MM.1S (cell line): ENCODE measurements at regions not wholly inside any gene's neighbourhood (a gene's known extent, or its start where the extent isn't known, plus 50 kb on each side); places are given as distances from the start of the nearest gene placed in this dataset.

ENCODE experiments used
- EZH2 ChIP-seq: fragments of 300-600 bp; sonication (generic); optimal IDR thresholded peaks from 2 replicates; pipeline ENCODE3; 2017; ENCODE audit warnings: low read depth, mild to moderate bottlenecking, antibody characterized with exemption, low read length, mixed read lengths
- EZH2phosphoT487 ChIP-seq: fragments of 300-600 bp; sonication (generic); IDR thresholded peaks from 2 replicates; pipeline ENCODE4 v1.6.1; 2018; ENCODE audit warnings: antibody characterized with exemption, low read length
- TF ChIP-seq, protein P1 (sequence below): fragments of 300-600 bp; sonication (generic); IDR thresholded peaks from 2 replicates; pipeline ENCODE4 v1.5.1; 2016; ENCODE audit warnings: antibody characterized with exemption, low read length, mixed read lengths

DNA sequence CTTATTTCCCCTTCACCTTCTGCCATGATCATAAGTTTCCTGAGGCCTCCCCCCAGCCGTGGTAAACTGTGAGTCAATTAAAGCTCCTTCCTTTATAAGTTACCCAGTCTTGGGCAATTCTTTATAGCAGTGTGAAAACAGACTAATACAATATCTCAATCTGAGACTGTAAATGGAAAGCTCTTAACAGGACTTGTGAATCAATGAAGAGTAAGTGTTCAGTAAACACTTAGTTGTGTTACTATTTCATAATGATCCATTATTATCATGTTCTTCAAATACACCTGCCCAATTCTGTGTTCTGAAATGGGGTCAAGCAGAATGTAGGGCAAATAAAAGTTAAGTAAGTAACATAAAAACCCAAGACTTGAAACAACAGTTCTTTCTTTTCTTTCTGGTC, 266.2 kb downstream of the TENT5A start:
- TF ChIP-seq, protein P1, sequence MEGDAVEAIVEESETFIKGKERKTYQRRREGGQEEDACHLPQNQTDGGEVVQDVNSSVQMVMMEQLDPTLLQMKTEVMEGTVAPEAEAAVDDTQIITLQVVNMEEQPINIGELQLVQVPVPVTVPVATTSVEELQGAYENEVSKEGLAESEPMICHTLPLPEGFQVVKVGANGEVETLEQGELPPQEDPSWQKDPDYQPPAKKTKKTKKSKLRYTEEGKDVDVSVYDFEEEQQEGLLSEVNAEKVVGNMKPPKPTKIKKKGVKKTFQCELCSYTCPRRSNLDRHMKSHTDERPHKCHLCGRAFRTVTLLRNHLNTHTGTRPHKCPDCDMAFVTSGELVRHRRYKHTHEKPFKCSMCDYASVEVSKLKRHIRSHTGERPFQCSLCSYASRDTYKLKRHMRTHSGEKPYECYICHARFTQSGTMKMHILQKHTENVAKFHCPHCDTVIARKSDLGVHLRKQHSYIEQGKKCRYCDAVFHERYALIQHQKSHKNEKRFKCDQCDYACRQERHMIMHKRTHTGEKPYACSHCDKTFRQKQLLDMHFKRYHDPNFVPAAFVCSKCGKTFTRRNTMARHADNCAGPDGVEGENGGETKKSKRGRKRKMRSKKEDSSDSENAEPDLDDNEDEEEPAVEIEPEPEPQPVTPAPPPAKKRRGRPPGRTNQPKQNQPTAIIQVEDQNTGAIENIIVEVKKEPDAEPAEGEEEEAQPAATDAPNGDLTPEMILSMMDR = no peak
- TF ChIP-seq EZH2phosphoT487 (no peak), EZH2 (no peak)
